Prostate gland (tissue), 2 donors: ENCODE measurements at regions not wholly inside any gene's neighbourhood (a gene's known extent, or its start where the extent isn't known, plus 50 kb on each side); places are given as distances from the start of the nearest gene placed in this dataset.
A peak's percentile ranks its signal among the peaks of the same experiment; 100 is the strongest.

ENCODE experiments used
- DNase-seq: peaks from one replicate; pipeline ENCODE4 v3.0.0-alpha.2; 2019; ENCODE audit warnings: low spot score
- H3K27ac ChIP-seq, 2 donors: fragments of 200-600 bp; sonication (generic); 2 replicates each; pipeline ENCODE4 v1.5.1; 2017 to 2019
- H3K27me3 ChIP-seq: fragments of 200-600 bp; sonication (generic); replicated peaks from 2 replicates; pipeline ENCODE4 v1.5.1; 2019; ENCODE audit not compliant: insufficient read depth
- H3K36me3 ChIP-seq, 2 donors: fragments of 200-600 bp; sonication (generic); 1 replicate in 1 of 2; 2 replicates in 1 of 2; pipeline versions ENCODE4 v1.5.1 to v1.8.1; 2017 to 2019
- H3K4me1 ChIP-seq: fragments of 200-600 bp; sonication (generic); replicated peaks from 2 replicates; pipeline ENCODE4 v1.5.1; 2019
- H3K4me3 ChIP-seq, 2 donors: fragments of 200-600 bp; sonication (generic); 2 replicates each; pipeline ENCODE4 v1.5.1; 2017 to 2019
- H3K9me3 ChIP-seq: fragments of 200-600 bp; sonication (generic); 2 replicates; pipeline ENCODE4 v1.5.1; 2017
- POLR2A ChIP-seq: fragments of 450-650 bp; IDR thresholded peaks from one replicate; pipeline ENCODE4 v1.6.1; 2016; ENCODE audit warnings: antibody characterized with exemption, mild to moderate bottlenecking
- POLR2AphosphoS5 ChIP-seq: sonication (generic); formaldehyde crosslinking; IDR thresholded peaks from one replicate; pipeline ENCODE4 v1.6.1; 2017; ENCODE audit warnings: antibody characterized with exemption
- WGBS: methylation state at CpG from one replicate; pipeline ENCODE4 v1.1.5; 2018; 5-methylcytosine and 5-hydroxymethylcytosine counted together
- intact Hi-C: fragments of 100-400 bp; cut with DNase I; formaldehyde crosslinking; loops from one replicate; pipeline ENCODE4 v1.14.2; 2022
- TF ChIP-seq, protein P1 (sequence below), 4 experiments: fragments of 200-600 bp in 2 of 4; fragments of 450-650 bp in 2 of 4; sonication (generic) in 2 of 4; IDR thresholded peaks; 1 replicate in 3 of 4; 2 replicates in 1 of 4; pipeline ENCODE4 v1.5.1; 2016 to 2019; ENCODE audit warnings: antibody characterized with exemption in 4 of 4, mild to moderate bottlenecking in 2 of 4, moderate library complexity in 2 of 4

DNA sequence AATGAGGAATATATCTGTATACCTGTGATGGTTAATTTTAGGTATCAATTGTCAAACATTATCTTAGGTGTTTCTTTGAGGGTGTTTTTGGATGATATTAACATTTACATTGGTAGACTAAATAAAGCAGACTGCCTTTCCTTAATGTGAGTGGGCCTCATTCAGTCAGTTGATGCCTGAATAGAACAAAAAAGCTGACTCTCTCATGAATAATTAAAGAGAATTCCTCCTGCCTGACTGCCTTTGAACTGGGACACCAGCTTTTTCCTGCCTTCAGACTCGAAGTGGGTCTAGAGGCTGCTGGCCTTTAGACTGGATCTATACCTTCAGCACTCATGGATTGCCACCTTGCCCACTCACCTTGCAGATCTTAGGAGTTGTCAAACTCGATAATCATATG lies 117.9 kb upstream of the TMEM168 start:
- H3K27ac ChIP-seq = no peak overlapping the region
- WGBS = 88% methylated on average over 2 of the region's 2 CpGs
- H3K4me3 ChIP-seq = no peak overlapping the region
- no peak for TF ChIP-seq POLR2A
- TF ChIP-seq, protein P1, sequence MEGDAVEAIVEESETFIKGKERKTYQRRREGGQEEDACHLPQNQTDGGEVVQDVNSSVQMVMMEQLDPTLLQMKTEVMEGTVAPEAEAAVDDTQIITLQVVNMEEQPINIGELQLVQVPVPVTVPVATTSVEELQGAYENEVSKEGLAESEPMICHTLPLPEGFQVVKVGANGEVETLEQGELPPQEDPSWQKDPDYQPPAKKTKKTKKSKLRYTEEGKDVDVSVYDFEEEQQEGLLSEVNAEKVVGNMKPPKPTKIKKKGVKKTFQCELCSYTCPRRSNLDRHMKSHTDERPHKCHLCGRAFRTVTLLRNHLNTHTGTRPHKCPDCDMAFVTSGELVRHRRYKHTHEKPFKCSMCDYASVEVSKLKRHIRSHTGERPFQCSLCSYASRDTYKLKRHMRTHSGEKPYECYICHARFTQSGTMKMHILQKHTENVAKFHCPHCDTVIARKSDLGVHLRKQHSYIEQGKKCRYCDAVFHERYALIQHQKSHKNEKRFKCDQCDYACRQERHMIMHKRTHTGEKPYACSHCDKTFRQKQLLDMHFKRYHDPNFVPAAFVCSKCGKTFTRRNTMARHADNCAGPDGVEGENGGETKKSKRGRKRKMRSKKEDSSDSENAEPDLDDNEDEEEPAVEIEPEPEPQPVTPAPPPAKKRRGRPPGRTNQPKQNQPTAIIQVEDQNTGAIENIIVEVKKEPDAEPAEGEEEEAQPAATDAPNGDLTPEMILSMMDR (IDR thresholded peaks at IDR 0.05) = no peak
- no peak for TF ChIP-seq POLR2AphosphoS5
- H3K36me3 ChIP-seq = no peaks in the 10 kb centered on the region
- H3K27me3 ChIP-seq = no peaks in the 10 kb centered on the region
- no peaks in the 10 kb centered on the region for H3K4me1 ChIP-seq
- intact Hi-C loops = no loop called here
- no peak for DNase-seq
- no peaks in the 10 kb centered on the region for H3K9me3 ChIP-seq

DNA sequence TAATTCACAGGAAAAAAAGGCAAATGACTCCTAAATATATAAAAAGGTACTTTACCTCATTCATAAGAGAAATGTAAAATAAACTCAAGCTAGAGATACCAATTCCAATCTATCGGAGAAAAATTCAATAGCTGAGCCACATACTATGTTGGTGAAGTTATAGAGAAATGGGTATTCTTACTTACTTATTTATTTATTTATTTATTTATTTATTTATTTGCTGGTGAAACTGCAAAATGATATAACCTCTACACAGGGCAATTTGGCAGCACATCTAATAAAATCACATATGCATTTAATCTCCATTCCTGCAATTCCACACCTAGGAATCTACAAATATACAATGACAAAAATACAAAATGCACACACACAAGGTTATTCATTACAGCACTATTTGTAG lies 117.5 kb upstream of the TMEM168 start:
- no peaks in the 10 kb centered on the region for H3K9me3 ChIP-seq
- intact Hi-C loops = no loop called here
- no peak overlapping the region for H3K27ac ChIP-seq
- H3K27me3 ChIP-seq = no peaks in the 10 kb centered on the region
- no peaks in the 10 kb centered on the region for H3K36me3 ChIP-seq
- 97% methylated on average over 1 of the region's 1 CpG for WGBS
- H3K4me1 ChIP-seq = no peaks in the 10 kb centered on the region
- no peak for DNase-seq
- TF ChIP-seq POLR2AphosphoS5 (no peak), POLR2A (no peak)
- TF ChIP-seq, protein P1 (IDR thresholded peaks at IDR 0.05) = no peak
- no peak overlapping the region for H3K4me3 ChIP-seq

DNA sequence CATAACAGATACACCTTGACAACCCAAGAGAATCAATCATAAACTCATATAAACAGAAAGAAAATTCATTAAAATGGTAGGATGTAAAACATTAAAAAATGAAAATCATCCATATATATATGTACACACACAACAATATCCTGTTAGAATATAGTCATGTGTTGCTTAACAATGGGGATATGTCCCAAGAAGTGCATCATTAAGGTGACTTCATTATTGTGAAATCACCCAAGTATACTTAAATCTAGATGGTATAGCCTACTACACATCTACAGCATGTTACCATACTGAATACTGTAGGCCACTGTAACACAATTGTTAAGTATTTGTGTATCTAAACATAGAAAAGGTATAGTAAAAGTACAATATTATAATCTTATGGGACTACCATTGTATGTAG lies 115.8 kb upstream of the TMEM168 start:
- DNase-seq = no peak
- TF ChIP-seq, protein P1 (IDR thresholded peaks at IDR 0.05) = no peak
- TF ChIP-seq POLR2AphosphoS5 (no peak), POLR2A (no peak)
- Histone ChIP-seq H3K36me3 (no peaks in the 10 kb centered on the region), H3K9me3 (no peaks in the 10 kb centered on the region), H3K27ac (no peak overlapping the region), H3K4me1 (no peaks in the 10 kb centered on the region), H3K4me3 (no peak overlapping the region), H3K27me3 (no peaks in the 10 kb centered on the region)
- intact Hi-C loops = no loop called here

DNA sequence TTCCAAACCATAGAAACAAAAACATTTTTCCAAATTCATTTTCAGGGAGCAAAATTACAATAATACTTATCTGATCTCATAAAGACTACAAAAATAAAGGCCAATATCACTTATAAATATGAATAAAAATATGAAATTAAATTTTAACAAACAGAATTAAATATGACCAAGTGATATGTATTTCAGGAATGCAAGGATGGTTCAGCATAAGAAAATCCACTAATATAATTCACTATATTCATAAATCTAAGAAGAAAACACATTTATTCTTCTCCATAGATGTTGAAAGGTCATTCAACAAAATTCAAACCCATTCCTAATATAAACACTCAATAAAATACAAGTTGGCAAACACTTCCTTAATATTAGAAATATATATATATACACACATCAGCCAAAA lies 115.2 kb upstream of the TMEM168 start:
- DNase-seq = no peak
- TF ChIP-seq POLR2AphosphoS5 (no peak), POLR2A (no peak)
- TF ChIP-seq, protein P1 (IDR thresholded peaks at IDR 0.05) = no peak

DNA sequence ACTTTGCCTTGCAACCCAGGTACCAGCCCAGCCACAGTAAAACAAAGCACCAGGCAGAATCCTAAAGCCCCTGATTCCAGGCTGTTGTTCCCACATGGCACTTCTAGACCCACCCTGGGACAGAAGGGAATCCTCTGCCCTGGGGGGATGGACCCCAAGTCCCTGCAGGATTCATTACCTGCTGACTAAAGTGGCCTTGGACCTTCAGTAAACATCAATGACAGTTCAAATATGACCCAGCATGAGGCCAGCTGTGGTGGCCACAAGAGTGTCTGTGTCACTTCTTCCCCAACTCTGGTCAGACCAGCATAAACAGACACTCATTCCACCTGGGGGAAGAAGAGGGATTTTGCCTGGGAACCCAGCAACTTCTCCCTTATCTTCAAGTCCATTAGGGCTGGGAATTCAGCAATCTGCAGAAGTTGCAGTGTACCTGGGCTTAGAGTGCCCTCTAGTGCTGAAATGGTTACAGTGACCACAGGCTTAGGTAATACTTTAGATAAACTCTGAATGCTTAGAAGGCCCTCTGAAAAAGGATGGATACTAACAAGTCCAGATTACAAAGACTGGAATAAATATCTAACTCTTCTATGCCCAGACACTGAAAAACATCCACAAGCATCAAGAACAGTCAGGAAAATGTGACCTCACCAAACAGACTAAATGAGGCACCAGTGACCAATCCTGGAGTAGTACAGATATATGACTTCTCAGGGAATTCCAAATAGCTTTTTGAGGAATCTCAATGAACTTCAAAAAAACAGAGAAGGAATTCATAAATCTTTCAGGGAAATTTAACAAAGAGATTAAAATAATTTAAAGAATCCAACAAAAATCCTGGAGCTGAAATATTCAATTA lies 108.5 kb upstream of the TMEM168 start:
- intact Hi-C loops = no loop called here
- no peak for TF ChIP-seq POLR2A
- TF ChIP-seq POLR2AphosphoS5 = no peak
- TF ChIP-seq, protein P1 (IDR thresholded peaks at IDR 0.05) = peak in 3 of 4 experiments; percentile 46 to 53 (median 47)
- no peak for DNase-seq

More for the DNA sequence above, 115.2 kb upstream of the TMEM168 start:
- Histone ChIP-seq H3K9me3 (no peaks in the 10 kb centered on the region), H3K36me3 (no peaks in the 10 kb centered on the region), H3K27me3 (no peaks in the 10 kb centered on the region), H3K27ac (no peak overlapping the region), H3K4me3 (no peak overlapping the region), H3K4me1 (no peaks in the 10 kb centered on the region)
- intact Hi-C loops = no loop called here

More for the DNA sequence above, 108.5 kb upstream of the TMEM168 start:
- H3K27me3 ChIP-seq = no peaks in the 10 kb centered on the region
- H3K4me3 ChIP-seq = no peak overlapping the region
- H3K9me3 ChIP-seq = no peaks in the 10 kb centered on the region
- no peaks in the 10 kb centered on the region for H3K36me3 ChIP-seq
- no peak overlapping the region for H3K27ac ChIP-seq
- no peaks in the 10 kb centered on the region for H3K4me1 ChIP-seq
